OCI-LY1 (cell line): ENCODE measurements at regions not wholly inside any gene's neighbourhood (a gene's known extent, or its start where the extent isn't known, plus 50 kb on each side); places are given as distances from the start of the nearest gene placed in this dataset.

ENCODE experiments used
- H2AFZ ChIP-seq: fragments of 200-600 bp; sonication (generic), shearing (Covaris generic); 2 replicates; pipeline ENCODE4 v1.6.0; 2014; ENCODE audit warnings: antibody characterized with exemption, mild to moderate bottlenecking, low read length
- H3F3A ChIP-seq: fragments of 200-600 bp; sonication (generic), shearing (Covaris generic); 2 replicates; pipeline ENCODE4 v1.6.0; 2014; ENCODE audit warnings: mild to moderate bottlenecking, antibody characterized with exemption, low read length, moderate library complexity; ENCODE audit not compliant: insufficient read depth
- H3K27ac ChIP-seq: fragments of 200-600 bp; sonication (generic); 2 replicates; pipeline ENCODE4 v1.5.1; 2014; ENCODE audit warnings: low read length, mixed run types, mild to moderate bottlenecking, low read depth; ENCODE audit not compliant: poor library complexity, severe bottlenecking
- H3K27me3 ChIP-seq: fragments of 200-600 bp; sonication (generic); 2 replicates; pipeline ENCODE4 v1.6.0; 2014; ENCODE audit warnings: antibody characterized with exemption, mild to moderate bottlenecking, low read length, moderate library complexity; ENCODE audit not compliant: insufficient read depth
- H3K36me3 ChIP-seq: fragments of 200-600 bp; sonication (generic); 2 replicates; pipeline ENCODE4 v1.6.1; 2014; ENCODE audit warnings: mild to moderate bottlenecking, antibody characterized with exemption, low read length, moderate library complexity, mixed read lengths; ENCODE audit not compliant: insufficient read depth
- H3K4me1 ChIP-seq: fragments of 200-600 bp; sonication (generic); 2 replicates; pipeline ENCODE4 v1.5.1; 2014; ENCODE audit warnings: mild to moderate bottlenecking, low read length, moderate library complexity; ENCODE audit not compliant: insufficient read depth, severe bottlenecking
- H3K4me2 ChIP-seq: fragments of 200-600 bp; sonication (generic), shearing (Covaris generic); 2 replicates; pipeline ENCODE4 v1.6.1; 2014; ENCODE audit warnings: low read length
- H3K4me3 ChIP-seq: fragments of 200-600 bp; sonication (generic); 2 replicates; pipeline ENCODE4 v1.5.1; 2014; ENCODE audit warnings: low read length, low read depth, mild to moderate bottlenecking, mixed read lengths; ENCODE audit not compliant: poor library complexity, severe bottlenecking
- H3K79me2 ChIP-seq: fragments of 200-600 bp; shearing (Covaris generic); 2 replicates; pipeline ENCODE4 v1.6.1; 2016; ENCODE audit warnings: mixed run types, low read length, mixed read lengths; ENCODE audit not compliant: insufficient read depth
- H3K9ac ChIP-seq: fragments of 200-600 bp; sonication (generic), shearing (Covaris generic); 2 replicates; pipeline ENCODE4 v1.6.1; 2014; ENCODE audit warnings: mild to moderate bottlenecking, low read length, mixed read lengths
- H3K9me2 ChIP-seq: fragments of 200-600 bp; sonication (generic), shearing (Covaris generic); 2 replicates; pipeline ENCODE4 v1.6.1; 2014; ENCODE audit warnings: low read depth, mild to moderate bottlenecking, low read length, mixed read lengths
- H3K9me3 ChIP-seq: fragments of 200-600 bp; shearing (Covaris generic); 2 replicates; pipeline ENCODE4 v1.6.1; 2014; ENCODE audit warnings: low read length, mixed read lengths
- H4K20me1 ChIP-seq: fragments of 200-600 bp; sonication (generic), shearing (Covaris generic); 2 replicates; pipeline ENCODE4 v1.6.0; 2016; ENCODE audit warnings: mild to moderate bottlenecking, low read length; ENCODE audit not compliant: insufficient read depth
- EZH2 ChIP-seq: fragments of 200-600 bp; sonication (generic), shearing (Covaris generic); IDR thresholded peaks from 2 replicates; pipeline ENCODE4 v1.8.0; 2017; ENCODE audit warnings: borderline replicate concordance, mixed run types, mild to moderate bottlenecking, antibody characterized with exemption, low read length, moderate library complexity, mixed read lengths
- TF ChIP-seq, protein P1 (sequence below): fragments of 200-600 bp; sonication (generic), shearing (Covaris generic); IDR thresholded peaks from 2 replicates; pipeline ENCODE4 v1.5.1; 2017; ENCODE audit warnings: mild to moderate bottlenecking, antibody characterized with exemption, low read length, moderate library complexity, mixed read lengths

DNA sequence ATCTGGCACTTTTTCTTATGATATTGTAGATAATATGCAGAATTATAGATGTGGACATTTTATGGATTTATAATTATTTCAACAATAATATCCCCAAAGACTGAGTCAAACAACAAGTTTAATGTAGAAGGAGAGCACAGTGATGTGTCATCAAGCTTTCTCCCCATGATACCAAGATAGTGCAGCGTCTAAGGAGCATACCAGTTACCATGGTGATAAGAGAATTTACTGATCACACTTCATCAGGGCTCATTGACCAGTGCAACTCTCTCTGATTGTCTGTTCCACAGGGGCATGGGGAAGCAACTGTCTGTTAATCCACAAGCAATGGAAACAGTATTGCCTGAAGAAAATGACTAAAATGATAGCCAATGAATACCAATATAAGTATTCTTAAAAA lies 209.6 kb upstream of the DPYD start:
- Histone ChIP-seq H3K4me3 (no peak overlapping the region), H3K9me2 (no peaks in the 10 kb centered on the region), H3K4me2 (no peak overlapping the region), H3K27ac (no peak overlapping the region), H3K27me3 (no peaks in the 10 kb centered on the region), H3K4me1 (no peaks in the 10 kb centered on the region), H3K79me2 (no peaks in the 10 kb centered on the region), H3K36me3 (no peaks in the 10 kb centered on the region), H3F3A (no peaks in the 10 kb centered on the region), H3K9me3 (no peaks in the 10 kb centered on the region), H3K9ac (no peak overlapping the region), H4K20me1 (no peaks in the 10 kb centered on the region), H2AFZ (no peak overlapping the region)
- no peak for TF ChIP-seq EZH2
- TF ChIP-seq, protein P1, sequence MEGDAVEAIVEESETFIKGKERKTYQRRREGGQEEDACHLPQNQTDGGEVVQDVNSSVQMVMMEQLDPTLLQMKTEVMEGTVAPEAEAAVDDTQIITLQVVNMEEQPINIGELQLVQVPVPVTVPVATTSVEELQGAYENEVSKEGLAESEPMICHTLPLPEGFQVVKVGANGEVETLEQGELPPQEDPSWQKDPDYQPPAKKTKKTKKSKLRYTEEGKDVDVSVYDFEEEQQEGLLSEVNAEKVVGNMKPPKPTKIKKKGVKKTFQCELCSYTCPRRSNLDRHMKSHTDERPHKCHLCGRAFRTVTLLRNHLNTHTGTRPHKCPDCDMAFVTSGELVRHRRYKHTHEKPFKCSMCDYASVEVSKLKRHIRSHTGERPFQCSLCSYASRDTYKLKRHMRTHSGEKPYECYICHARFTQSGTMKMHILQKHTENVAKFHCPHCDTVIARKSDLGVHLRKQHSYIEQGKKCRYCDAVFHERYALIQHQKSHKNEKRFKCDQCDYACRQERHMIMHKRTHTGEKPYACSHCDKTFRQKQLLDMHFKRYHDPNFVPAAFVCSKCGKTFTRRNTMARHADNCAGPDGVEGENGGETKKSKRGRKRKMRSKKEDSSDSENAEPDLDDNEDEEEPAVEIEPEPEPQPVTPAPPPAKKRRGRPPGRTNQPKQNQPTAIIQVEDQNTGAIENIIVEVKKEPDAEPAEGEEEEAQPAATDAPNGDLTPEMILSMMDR, result no peak

DNA sequence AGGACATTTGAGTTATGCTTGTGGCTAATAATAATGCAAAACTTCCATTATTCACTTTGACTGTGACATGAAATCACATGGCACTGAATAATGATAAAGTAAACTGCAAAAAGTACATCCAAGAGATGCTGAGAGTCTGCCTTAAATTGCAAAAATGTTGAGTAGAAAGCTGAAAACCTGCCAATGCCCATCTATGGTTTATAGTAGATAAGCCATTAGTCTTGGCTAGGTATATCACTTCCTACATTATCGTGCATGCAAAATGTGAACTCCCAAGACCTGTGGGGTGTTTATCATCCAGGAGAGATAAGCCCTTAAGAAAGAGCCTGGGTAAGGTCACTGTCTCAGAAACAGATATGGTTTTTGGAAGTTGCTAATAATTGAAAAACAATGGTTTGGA lies 208.7 kb upstream of the DPYD start:
- H3K36me3 ChIP-seq, result no peaks in the 10 kb centered on the region
- TF ChIP-seq, protein P1, result no peak
- TF ChIP-seq EZH2, result no peak
- H3K4me3 ChIP-seq, result no peak overlapping the region
- no peaks in the 10 kb centered on the region for H3K9me2 ChIP-seq
- no peaks in the 10 kb centered on the region for H3K79me2 ChIP-seq
- no peaks in the 10 kb centered on the region for H4K20me1 ChIP-seq
- H3K9ac ChIP-seq, result no peak overlapping the region
- H3K9me3 ChIP-seq, result no peaks in the 10 kb centered on the region
- no peaks in the 10 kb centered on the region for H3K4me1 ChIP-seq
- no peak overlapping the region for H3K4me2 ChIP-seq
- no peaks in the 10 kb centered on the region for H3K27me3 ChIP-seq
- no peak overlapping the region for H3K27ac ChIP-seq
- H3F3A ChIP-seq, result no peaks in the 10 kb centered on the region
- H2AFZ ChIP-seq, result no peak overlapping the region

GRCh38 chr1:98126740-98127139 lies 205.9 kb upstream of the DPYD start:
- Histone ChIP-seq H3K4me2 (no peak overlapping the region), H4K20me1 (no peaks in the 10 kb centered on the region), H3K9me2 (no peaks in the 10 kb centered on the region), H3K4me1 (no peaks in the 10 kb centered on the region), H2AFZ (no peak overlapping the region), H3K27me3 (no peaks in the 10 kb centered on the region), H3K36me3 (no peaks in the 10 kb centered on the region), H3K4me3 (no peak overlapping the region), H3K27ac (no peak overlapping the region), H3F3A (no peaks in the 10 kb centered on the region), H3K79me2 (no peaks in the 10 kb centered on the region), H3K9ac (no peak overlapping the region), H3K9me3 (no peaks in the 10 kb centered on the region)
- TF ChIP-seq, protein P1, result no peak
- TF ChIP-seq EZH2, result no peak
